ENCODE measurements at regions not wholly inside any gene's neighbourhood (a gene's known extent, or its start where the extent isn't known, plus 50 kb on each side); places are given as distances from the start of the nearest gene placed in this dataset.

DNA sequence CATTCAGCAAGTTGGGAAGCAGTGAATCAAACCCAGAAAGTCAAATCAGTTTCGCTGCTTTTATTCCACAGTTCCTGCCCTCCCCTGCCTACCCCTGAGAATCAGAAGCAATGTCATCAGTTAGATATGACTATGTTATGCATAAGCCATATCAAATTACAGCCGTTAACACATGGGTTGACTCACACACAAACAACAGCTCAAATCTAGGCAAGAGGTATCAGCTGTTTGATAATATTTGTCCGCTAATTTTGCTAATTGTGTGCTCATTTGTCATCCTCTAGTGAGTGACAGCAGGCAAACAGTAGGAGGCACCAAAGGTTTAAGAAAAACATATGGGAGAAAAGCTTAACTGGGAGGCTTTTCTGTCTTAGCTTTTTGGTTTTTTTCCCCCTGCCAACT lies 327.4 kb upstream of the CCL2 start:
- TF ChIP-seq RAD21 (IDR thresholded peaks at IDR 0.05; ENCODE audit: low read depth) (no peak), TEAD4 (IDR thresholded peaks at IDR 0.05) (no peak), ZBTB7A (IDR thresholded peaks at IDR 0.05; ENCODE audit: low read depth) (no peak), EGR1 (IDR thresholded peaks at IDR 0.05) (no peak)
- TF ChIP-seq, protein P1, sequence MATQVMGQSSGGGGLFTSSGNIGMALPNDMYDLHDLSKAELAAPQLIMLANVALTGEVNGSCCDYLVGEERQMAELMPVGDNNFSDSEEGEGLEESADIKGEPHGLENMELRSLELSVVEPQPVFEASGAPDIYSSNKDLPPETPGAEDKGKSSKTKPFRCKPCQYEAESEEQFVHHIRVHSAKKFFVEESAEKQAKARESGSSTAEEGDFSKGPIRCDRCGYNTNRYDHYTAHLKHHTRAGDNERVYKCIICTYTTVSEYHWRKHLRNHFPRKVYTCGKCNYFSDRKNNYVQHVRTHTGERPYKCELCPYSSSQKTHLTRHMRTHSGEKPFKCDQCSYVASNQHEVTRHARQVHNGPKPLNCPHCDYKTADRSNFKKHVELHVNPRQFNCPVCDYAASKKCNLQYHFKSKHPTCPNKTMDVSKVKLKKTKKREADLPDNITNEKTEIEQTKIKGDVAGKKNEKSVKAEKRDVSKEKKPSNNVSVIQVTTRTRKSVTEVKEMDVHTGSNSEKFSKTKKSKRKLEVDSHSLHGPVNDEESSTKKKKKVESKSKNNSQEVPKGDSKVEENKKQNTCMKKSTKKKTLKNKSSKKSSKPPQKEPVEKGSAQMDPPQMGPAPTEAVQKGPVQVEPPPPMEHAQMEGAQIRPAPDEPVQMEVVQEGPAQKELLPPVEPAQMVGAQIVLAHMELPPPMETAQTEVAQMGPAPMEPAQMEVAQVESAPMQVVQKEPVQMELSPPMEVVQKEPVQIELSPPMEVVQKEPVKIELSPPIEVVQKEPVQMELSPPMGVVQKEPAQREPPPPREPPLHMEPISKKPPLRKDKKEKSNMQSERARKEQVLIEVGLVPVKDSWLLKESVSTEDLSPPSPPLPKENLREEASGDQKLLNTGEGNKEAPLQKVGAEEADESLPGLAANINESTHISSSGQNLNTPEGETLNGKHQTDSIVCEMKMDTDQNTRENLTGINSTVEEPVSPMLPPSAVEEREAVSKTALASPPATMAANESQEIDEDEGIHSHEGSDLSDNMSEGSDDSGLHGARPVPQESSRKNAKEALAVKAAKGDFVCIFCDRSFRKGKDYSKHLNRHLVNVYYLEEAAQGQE (IDR thresholded peaks at IDR 0.05; ENCODE audit: low read depth): no peak
- TF ChIP-seq, protein P2, sequence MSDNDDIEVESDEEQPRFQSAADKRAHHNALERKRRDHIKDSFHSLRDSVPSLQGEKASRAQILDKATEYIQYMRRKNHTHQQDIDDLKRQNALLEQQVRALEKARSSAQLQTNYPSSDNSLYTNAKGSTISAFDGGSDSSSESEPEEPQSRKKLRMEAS (IDR thresholded peaks at IDR 0.05): no peak

DNA sequence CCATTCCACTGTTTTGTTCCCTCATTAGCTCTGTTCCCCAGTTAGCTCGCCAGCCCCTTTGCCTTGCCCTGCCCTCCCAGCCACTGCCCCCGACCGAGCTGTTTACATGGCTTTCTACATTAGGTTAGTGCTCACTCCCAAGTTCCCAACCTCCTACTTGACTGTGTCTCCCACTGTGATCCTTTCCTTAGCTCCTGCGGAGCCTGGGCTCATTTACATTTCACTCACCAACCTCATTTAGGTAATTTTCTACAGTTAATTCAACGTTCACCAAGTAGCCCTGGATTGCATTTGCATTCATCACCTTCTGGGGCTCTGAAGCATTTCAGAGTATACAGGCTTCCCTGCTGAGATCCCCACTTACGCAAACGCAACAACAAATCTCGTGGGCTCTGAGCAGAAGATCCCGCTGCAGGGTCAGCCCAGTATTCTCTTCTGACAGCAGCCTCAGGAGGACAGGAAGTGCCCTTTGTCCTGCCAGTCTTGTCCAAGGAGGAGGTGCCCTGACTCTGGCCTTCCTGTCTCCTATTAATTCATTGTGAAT lies 325.8 kb upstream of the CCL2 start:
- TF ChIP-seq YY1 (IDR thresholded peaks at IDR 0.05; ENCODE audit: low read depth): no peak
- no peak for TF ChIP-seq ZBTB7A (IDR thresholded peaks at IDR 0.05; ENCODE audit: low read depth)
- TF ChIP-seq CEBPB (IDR thresholded peaks at IDR 0.05): no peak
- no peak for TF ChIP-seq CREB1 (IDR thresholded peaks at IDR 0.05; ENCODE audit: low read depth)
- TF ChIP-seq EGR1 (IDR thresholded peaks at IDR 0.05): no peak
- TF ChIP-seq EP300 (IDR thresholded peaks at IDR 0.05; ENCODE audit: borderline replicate concordance): no peak
- TF ChIP-seq TEAD4 (IDR thresholded peaks at IDR 0.05): no peak

GRCh38 chr17:33932996-33933395 lies 322.1 kb upstream of the CCL2 start:
- TF ChIP-seq EGR1 (IDR thresholded peaks at IDR 0.05) (no peak), TCF12 (IDR thresholded peaks at IDR 0.05; ENCODE audit: low read depth) (no peak), FOXM1 (IDR thresholded peaks at IDR 0.05; ENCODE audit: borderline replicate concordance, low read depth) (no peak), RAD21 (IDR thresholded peaks at IDR 0.05; ENCODE audit: low read depth) (no peak), TEAD4 (IDR thresholded peaks at IDR 0.05) (no peak), EP300 (IDR thresholded peaks at IDR 0.05; ENCODE audit: borderline replicate concordance) (no peak), TAF1 (IDR thresholded peaks at IDR 0.05; ENCODE audit: low read depth) (no peak), CEBPB (IDR thresholded peaks at IDR 0.05) (no peak)
- TF ChIP-seq, protein P2 (IDR thresholded peaks at IDR 0.05): no peak
- TF ChIP-seq, protein P1 (IDR thresholded peaks at IDR 0.05; ENCODE audit: low read depth): no peak
- TF ChIP-seq, protein P3, sequence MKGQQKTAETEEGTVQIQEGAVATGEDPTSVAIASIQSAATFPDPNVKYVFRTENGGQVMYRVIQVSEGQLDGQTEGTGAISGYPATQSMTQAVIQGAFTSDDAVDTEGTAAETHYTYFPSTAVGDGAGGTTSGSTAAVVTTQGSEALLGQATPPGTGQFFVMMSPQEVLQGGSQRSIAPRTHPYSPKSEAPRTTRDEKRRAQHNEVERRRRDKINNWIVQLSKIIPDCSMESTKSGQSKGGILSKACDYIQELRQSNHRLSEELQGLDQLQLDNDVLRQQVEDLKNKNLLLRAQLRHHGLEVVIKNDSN (IDR thresholded peaks at IDR 0.05): no peak

- no peak for TF ChIP-seq RAD21 (IDR thresholded peaks at IDR 0.05; ENCODE audit: low read depth)
- TF ChIP-seq, protein P2 (IDR thresholded peaks at IDR 0.05): no peak
- TF ChIP-seq EP300 (IDR thresholded peaks at IDR 0.05; ENCODE audit: borderline replicate concordance): no peak
- TF ChIP-seq, protein P1 (IDR thresholded peaks at IDR 0.05; ENCODE audit: low read depth): no peak
- TF ChIP-seq ZBTB7A (IDR thresholded peaks at IDR 0.05; ENCODE audit: low read depth): no peak
- TF ChIP-seq EGR1 (IDR thresholded peaks at IDR 0.05): no peak
- no peak for TF ChIP-seq TCF12 (IDR thresholded peaks at IDR 0.05; ENCODE audit: low read depth)
- no peak for TF ChIP-seq YY1 (IDR thresholded peaks at IDR 0.05; ENCODE audit: low read depth)
- no peak for TF ChIP-seq CEBPB (IDR thresholded peaks at IDR 0.05)
- no peak for TF ChIP-seq TAF1 (IDR thresholded peaks at IDR 0.05; ENCODE audit: low read depth)
- TF ChIP-seq FOXM1 (IDR thresholded peaks at IDR 0.05; ENCODE audit: borderline replicate concordance, low read depth): no peak
- TF ChIP-seq, protein P3 (IDR thresholded peaks at IDR 0.05): no peak
- TF ChIP-seq TEAD4 (IDR thresholded peaks at IDR 0.05): no peak
- no peak for TF ChIP-seq CREB1 (IDR thresholded peaks at IDR 0.05; ENCODE audit: low read depth)
- TF ChIP-seq NFIC (IDR thresholded peaks at IDR 0.05): no peak
Observed at GRCh38 chr17:33933576-33933975, 321.5 kb upstream of the CCL2 start.

Data from Ishikawa (cell line).